ENCODE measurements at regions not wholly inside any gene's neighbourhood (a gene's known extent, or its start where the extent isn't known, plus 50 kb on each side); places are given as distances from the start of the nearest gene placed in this dataset.

GRCh38 chr17:71269201-71269600 lies 851.6 kb upstream of the SOX9 start:
- no peaks in the 10 kb centered on the region for H3K4me1 ChIP-seq (ENCODE audit: insufficient read depth, low read length, poor library complexity, severe bottlenecking)
- no peak overlapping the region for H3K4me3 ChIP-seq (ENCODE audit: low read depth, low read length, poor library complexity, severe bottlenecking)
- intact Hi-C loops (cut with micrococcal nuclease; ENCODE audit: unreplicated experiment) = no loop called here
- H3K36me3 ChIP-seq (ENCODE audit: insufficient read depth, low read length, poor library complexity, severe bottlenecking) = no peaks in the 10 kb centered on the region
- DNase-seq (ENCODE audit: low spot score) = no peak
- TF ChIP-seq EZH2 (IDR thresholded peaks at IDR 0.05; ENCODE audit: borderline replicate concordance, low read depth, low read length, poor library complexity, severe bottlenecking) (no peak), CTCF (conservative IDR thresholded peaks at IDR 0.05; ENCODE audit: low read depth, low read length) (no peak)
- no peak overlapping the region for H3K27ac ChIP-seq (ENCODE audit: low read depth, low read length, poor library complexity, severe bottlenecking)
- BruUV-seq (replicated peaks) = no TSS peak
- ChIA-PET CTCF (no interaction called here), POLR2A (ENCODE audit: low non-redundant PET) (no interaction called here)
- H3K27me3 ChIP-seq (replicated peaks; ENCODE audit: insufficient read depth, low read depth, low read length, poor library complexity) = no peaks in the 10 kb centered on the region
- H3K9me3 ChIP-seq (ENCODE audit: low read depth, low read length, poor library complexity, severe bottlenecking) = peaks cover 18% of the 10 kb centered on the region

GRCh38 chr17:71273441-71273840 lies 847.4 kb upstream of the SOX9 start:
- BruUV-seq (replicated peaks) = no TSS peak
- H3K36me3 ChIP-seq (ENCODE audit: insufficient read depth, low read length, poor library complexity, severe bottlenecking) = no peaks in the 10 kb centered on the region
- TF ChIP-seq CTCF (conservative IDR thresholded peaks at IDR 0.05; ENCODE audit: low read depth, low read length) = no peak
- TF ChIP-seq EZH2 (IDR thresholded peaks at IDR 0.05; ENCODE audit: borderline replicate concordance, low read depth, low read length, poor library complexity, severe bottlenecking) = no peak
- H3K4me3 ChIP-seq (ENCODE audit: low read depth, low read length, poor library complexity, severe bottlenecking) = no peak overlapping the region
- peaks cover 5% of the 10 kb centered on the region for H3K9me3 ChIP-seq (ENCODE audit: low read depth, low read length, poor library complexity, severe bottlenecking)
- POLR2A ChIA-PET (ENCODE audit: low non-redundant PET) = no interaction called here
- no peak for DNase-seq (ENCODE audit: low spot score)
- no peaks in the 10 kb centered on the region for H3K4me1 ChIP-seq (ENCODE audit: insufficient read depth, low read length, poor library complexity, severe bottlenecking)
- intact Hi-C loops (cut with micrococcal nuclease; ENCODE audit: unreplicated experiment) = no loop called here
- H3K27ac ChIP-seq (ENCODE audit: low read depth, low read length, poor library complexity, severe bottlenecking) = no peak overlapping the region
- H3K27me3 ChIP-seq (replicated peaks; ENCODE audit: insufficient read depth, low read depth, low read length, poor library complexity) = no peaks in the 10 kb centered on the region
- CTCF ChIA-PET = no interaction called here

- intact Hi-C loops (cut with micrococcal nuclease; ENCODE audit: unreplicated experiment) = no loop called here
- POLR2A ChIA-PET (ENCODE audit: low non-redundant PET) = no interaction called here
- BruUV-seq (replicated peaks) = no TSS peak
Measured at GRCh38 chr17:71276079-71276478, 844.7 kb upstream of the SOX9 start.

More at GRCh38 chr17:71276079-71276478, 844.7 kb upstream of the SOX9 start:
- no peak for DNase-seq (ENCODE audit: low spot score)
- no peaks in the 10 kb centered on the region for H3K9me3 ChIP-seq (ENCODE audit: low read depth, low read length, poor library complexity, severe bottlenecking)
- CTCF ChIA-PET = no interaction called here
- no peaks in the 10 kb centered on the region for H3K36me3 ChIP-seq (ENCODE audit: insufficient read depth, low read length, poor library complexity, severe bottlenecking)
- no peaks in the 10 kb centered on the region for H3K4me1 ChIP-seq (ENCODE audit: insufficient read depth, low read length, poor library complexity, severe bottlenecking)
- TF ChIP-seq EZH2 (IDR thresholded peaks at IDR 0.05; ENCODE audit: borderline replicate concordance, low read depth, low read length, poor library complexity, severe bottlenecking) (no peak), CTCF (conservative IDR thresholded peaks at IDR 0.05; ENCODE audit: low read depth, low read length) (no peak)
- H3K27ac ChIP-seq (ENCODE audit: low read depth, low read length, poor library complexity, severe bottlenecking) = no peak overlapping the region
- no peak overlapping the region for H3K4me3 ChIP-seq (ENCODE audit: low read depth, low read length, poor library complexity, severe bottlenecking)
- H3K27me3 ChIP-seq (replicated peaks; ENCODE audit: insufficient read depth, low read depth, low read length, poor library complexity) = no peaks in the 10 kb centered on the region
